ENCODE measurements at regions not wholly inside any gene's neighbourhood (a gene's known extent, or its start where the extent isn't known, plus 50 kb on each side); places are given as distances from the start of the nearest gene placed in this dataset.

DNA sequence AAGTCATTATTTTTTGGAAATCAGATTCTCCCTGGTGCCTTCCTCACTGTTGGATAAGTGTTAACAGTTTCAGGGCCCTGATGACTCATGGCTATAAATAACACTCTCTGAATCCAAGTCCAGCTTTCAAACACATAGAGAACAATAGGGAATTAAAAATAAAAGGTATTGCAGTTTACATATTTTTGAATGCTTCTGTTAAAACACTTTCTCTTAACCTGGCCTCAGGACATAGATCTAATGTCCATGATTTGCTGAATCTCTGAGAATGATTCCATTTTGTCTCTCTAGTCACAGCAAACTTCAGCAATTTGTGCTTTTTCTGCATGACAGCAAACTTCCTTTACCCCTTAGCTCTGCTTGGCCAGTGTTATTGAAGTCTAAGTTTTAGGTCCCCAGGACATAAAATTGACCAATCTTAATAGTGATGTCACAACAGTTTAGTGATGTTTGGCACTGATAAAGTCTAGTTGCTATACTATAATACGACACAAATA is 1192.4 kb upstream of the CITED2 start:
- DNase-seq = no peak
- no peak overlapping the region for H3K4me3 ChIP-seq

GRCh38 chr6:140563728-140564127 is 1189.3 kb upstream of the CITED2 start:
- Histone ChIP-seq H3K27me3 (no peaks in the 10 kb centered on the region), H3K27ac (no peak overlapping the region), H3K9me3 (no peaks in the 10 kb centered on the region), H3K4me1 (peaks cover 0 to 11% (median 0%) of the 10 kb centered on the region in 3 donors), H3K36me3 (no peaks in the 10 kb centered on the region), H3K4me3 (no peak overlapping the region)
- intact Hi-C loops (cut with DNase I) = no loop called here
- no peak for DNase-seq
- no peak for TF ChIP-seq CTCF (IDR thresholded peaks at IDR 0.05)

More for the DNA sequence above, 1192.4 kb upstream of the CITED2 start:
- Histone ChIP-seq H3K27me3 (no peaks in the 10 kb centered on the region), H3K36me3 (no peaks in the 10 kb centered on the region), H3K4me1 (peaks cover 0 to 12% (median 0%) of the 10 kb centered on the region in 3 donors), H3K27ac (no peak overlapping the region), H3K9me3 (no peaks in the 10 kb centered on the region)
- 55 to 58% methylated on average over 1 of the region's 1 CpG for WGBS, 2 donors
- TF ChIP-seq CTCF (IDR thresholded peaks at IDR 0.05) (no peak), POLR2A (IDR thresholded peaks at IDR 0.05) (no peak)
- intact Hi-C loops (cut with DNase I) = no loop called here

DNA sequence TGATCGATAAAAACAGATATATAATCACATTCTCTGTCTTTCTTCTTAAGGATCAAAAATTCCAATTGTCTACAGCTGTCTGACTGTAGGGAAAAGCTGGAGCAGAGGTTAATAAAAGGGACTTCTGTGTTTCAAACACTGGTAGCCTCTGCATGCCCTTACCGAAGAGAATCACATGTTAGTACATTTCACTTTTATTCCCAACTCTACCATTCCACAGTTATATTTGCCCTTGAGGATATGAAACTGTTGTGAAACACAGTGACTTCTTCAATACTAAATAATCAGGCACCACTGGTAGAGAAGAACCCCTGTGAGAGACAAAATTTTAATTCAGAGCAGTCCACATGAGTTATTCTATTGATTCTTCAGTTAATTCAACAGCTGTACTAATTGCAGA is 1187.3 kb upstream of the CITED2 start:
- WGBS, 2 donors = 89 to 98% methylated on average over 2 of the region's 2 CpGs
- no peak for DNase-seq
- TF ChIP-seq POLR2A (IDR thresholded peaks at IDR 0.05) (no peak), CTCF (IDR thresholded peaks at IDR 0.05) (no peak)
- Histone ChIP-seq H3K27ac (no peak overlapping the region), H3K4me1 (peaks cover 0 to 5% (median 0%) of the 10 kb centered on the region in 3 donors), H3K27me3 (no peaks in the 10 kb centered on the region), H3K9me3 (no peaks in the 10 kb centered on the region), H3K36me3 (no peaks in the 10 kb centered on the region), H3K4me3 (no peak overlapping the region)
- intact Hi-C loops (cut with DNase I) = no loop called here

- intact Hi-C loops (cut with DNase I) = no loop called here
- no peak overlapping the region for H3K4me3 ChIP-seq
- 80 to 85% methylated on average over 1 of the region's 1 CpG for WGBS, 2 donors
- no peaks in the 10 kb centered on the region for H3K4me1 ChIP-seq
- H3K27me3 ChIP-seq = no peaks in the 10 kb centered on the region
- DNase-seq = no peak
- H3K36me3 ChIP-seq = no peaks in the 10 kb centered on the region
- H3K27ac ChIP-seq = no peak overlapping the region
- no peaks in the 10 kb centered on the region for H3K9me3 ChIP-seq
- TF ChIP-seq POLR2A (IDR thresholded peaks at IDR 0.05) (no peak), CTCF (IDR thresholded peaks at IDR 0.05) (no peak)
Observed at GRCh38 chr6:140560671-140561070, 1186.2 kb upstream of the CITED2 start.

GRCh38 chr6:140559458-140559857 is 1185.0 kb upstream of the CITED2 start:
- no peaks in the 10 kb centered on the region for H3K4me1 ChIP-seq
- TF ChIP-seq POLR2A (IDR thresholded peaks at IDR 0.05) = no peak
- no peak for TF ChIP-seq CTCF (IDR thresholded peaks at IDR 0.05)
- no peaks in the 10 kb centered on the region for H3K36me3 ChIP-seq
- DNase-seq = no peak
- no peaks in the 10 kb centered on the region for H3K27me3 ChIP-seq
- H3K27ac ChIP-seq = no peak overlapping the region
- intact Hi-C loops (cut with DNase I) = no loop called here
- H3K4me3 ChIP-seq = no peak overlapping the region
- no peaks in the 10 kb centered on the region for H3K9me3 ChIP-seq
